CD4-positive, alpha-beta memory T cell (primary cell): ENCODE measurements at regions not wholly inside any gene's neighbourhood (a gene's known extent, or its start where the extent isn't known, plus 50 kb on each side); places are given as distances from the start of the nearest gene placed in this dataset.
"Not testable (repeated sequence)": the region's sequence is repeated elsewhere in the genome, so short reads cannot be mapped to it uniquely, and the experiment has no call there.

Experiments
- CTCF ChIA-PET: fragments of 350-600 bp; sonication (Branson Sonifier 250); formaldehyde crosslinking; loops from one replicate; lab custom pipeline; 2021; ENCODE audit warnings: inconsistent platforms; ENCODE audit not compliant: partially characterized antibody; lab: Charles Lee
- POLR2A ChIA-PET: fragments of 350-600 bp; sonication (Branson Sonifier 250); formaldehyde crosslinking; loops from one replicate; lab custom pipeline; 2021; ENCODE audit not compliant: partially characterized antibody; lab: Charles Lee
- DNase-seq, 5 donors: peaks; one replicate each; pipeline versions ENCODE4 v3.0.0 to v3.0.0-alpha.2; 2020 to 2022; ENCODE audit warnings: mixed read lengths in 1 of 5
- H3K27ac ChIP-seq: one replicate; pipeline ENCODE4 v1.7.0; 2013; ENCODE audit warnings: low read depth, low read length
- H3K27me3 ChIP-seq: 2 replicates; pipeline ENCODE4 v1.7.0; 2013; ENCODE audit warnings: mild to moderate bottlenecking, low read length, moderate library complexity; ENCODE audit not compliant: insufficient read depth
- H3K36me3 ChIP-seq: 2 replicates; pipeline ENCODE4 v1.7.0; 2013; ENCODE audit warnings: mild to moderate bottlenecking, low read length, moderate library complexity; ENCODE audit not compliant: insufficient read depth
- H3K4me1 ChIP-seq: 2 replicates; pipeline ENCODE4 v1.7.0; 2013; ENCODE audit warnings: mild to moderate bottlenecking, low read length, moderate library complexity; ENCODE audit not compliant: insufficient read depth
- H3K4me3 ChIP-seq, 2 donors: one replicate each; pipeline ENCODE4 v1.7.0; 2013; ENCODE audit warnings: low read length in 2 of 2, mild to moderate bottlenecking in 1 of 2
- H3K9me3 ChIP-seq, 2 donors: one replicate each; pipeline ENCODE4 v1.7.0; 2013; ENCODE audit warnings: low read length in 2 of 2, control low read depth in 1 of 2; ENCODE audit not compliant: control insufficient read depth in 1 of 2
- H3K27ac Mint-ChIP-seq, 7 donors: one replicate each; pipeline ENCODE4 v1.8.0; 2020 to 2021; ENCODE audit warnings: mixed read lengths in 7 of 7, mild to moderate bottlenecking in 6 of 7, inconsistent platforms in 3 of 7, moderate library complexity in 3 of 7
- H3K27me3 Mint-ChIP-seq, 2 donors: one replicate each; pipeline ENCODE4 v1.8.0; 2020 to 2021; ENCODE audit warnings: mixed read lengths in 2 of 2
- H3K36me3 Mint-ChIP-seq, 2 donors: one replicate each; pipeline ENCODE4 v1.8.0; 2020 to 2021; ENCODE audit warnings: mixed read lengths in 2 of 2, inconsistent platforms in 1 of 2, mild to moderate bottlenecking in 1 of 2
- H3K4me1 Mint-ChIP-seq, 4 donors: one replicate each; pipeline ENCODE4 v1.8.0; 2020 to 2021; ENCODE audit warnings: mixed read lengths in 4 of 4, mild to moderate bottlenecking in 1 of 4
- H3K4me3 Mint-ChIP-seq, 8 donors: one replicate each; pipeline ENCODE4 v1.8.0; 2020 to 2021; ENCODE audit warnings: mixed read lengths in 8 of 8, mild to moderate bottlenecking in 7 of 8, moderate library complexity in 6 of 8, inconsistent platforms in 3 of 8
- H3K9me3 Mint-ChIP-seq, 8 donors: one replicate each; pipeline ENCODE4 v1.8.0; 2020 to 2021; ENCODE audit warnings: mixed read lengths in 8 of 8, mild to moderate bottlenecking in 5 of 8, inconsistent platforms in 3 of 8, moderate library complexity in 1 of 8
- intact Hi-C: fragments of 100-400 bp; cut with micrococcal nuclease; formaldehyde crosslinking; loops from one replicate; pipeline ENCODE4 v1.15.1; 2023

DNA sequence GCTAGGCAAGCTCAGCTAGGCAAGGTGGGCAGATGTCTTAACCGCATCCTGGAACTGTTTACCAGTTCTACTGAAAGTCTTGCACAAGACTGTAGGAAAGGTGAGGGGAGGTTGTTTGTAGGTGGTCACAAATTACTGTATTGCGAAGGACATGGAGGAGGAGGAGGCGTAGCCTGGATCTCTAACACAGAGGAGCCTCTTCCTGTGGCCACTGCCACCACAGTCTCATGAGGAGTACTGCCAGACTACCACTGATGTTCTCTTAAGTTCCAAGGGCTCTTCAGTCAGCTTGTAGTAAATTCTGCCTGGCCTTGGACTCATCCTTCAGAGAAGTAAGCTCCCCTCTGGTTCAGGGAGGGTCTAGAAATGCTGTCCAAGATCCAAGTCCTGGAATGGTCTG lies 258.6 kb downstream of the FAT4 start:
- Mint-ChIP-seq H3K27ac (no peak overlapping the region), H3K36me3 (no peaks in the 10 kb centered on the region), H3K4me3 (no peak overlapping the region), H3K9me3 (peaks cover 0 to 7% (median under 1%) of the 10 kb centered on the region in 8 donors), H3K27me3 (peaks cover 0 to 1% of the 10 kb centered on the region in 2 donors), H3K4me1 (no peaks in the 10 kb centered on the region)
- Histone ChIP-seq H3K4me1 (no peaks in the 10 kb centered on the region), H3K27me3 (no peaks in the 10 kb centered on the region), H3K9me3 (no peaks in the 10 kb centered on the region), H3K36me3 (no peaks in the 10 kb centered on the region), H3K27ac (no peak overlapping the region), H3K4me3 (no peak overlapping the region)
- POLR2A ChIA-PET, result no interaction called here
- CTCF ChIA-PET, result no interaction called here
- intact Hi-C loops, result no loop called here
- DNase-seq, result no peak

DNA sequence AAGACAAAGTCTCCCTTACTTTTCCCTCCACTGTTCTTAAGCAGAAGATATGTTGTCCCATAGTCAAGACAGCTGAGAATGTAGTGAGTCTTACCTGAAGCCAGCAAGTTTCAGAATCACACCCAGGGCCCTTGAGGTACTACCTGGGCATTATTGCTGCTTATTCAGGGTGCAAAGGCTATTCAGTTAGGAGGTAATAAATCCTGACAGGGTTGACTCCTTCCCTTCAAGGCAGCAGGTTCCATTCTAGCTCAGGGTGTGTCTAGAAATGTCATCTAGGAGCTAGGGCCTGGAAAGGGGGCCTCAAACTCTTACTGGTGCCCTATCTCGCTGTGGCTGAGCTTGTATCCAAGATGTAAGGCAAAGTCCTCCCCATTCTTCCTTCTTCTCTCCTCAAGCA lies 259.0 kb downstream of the FAT4 start:
- Mint-ChIP-seq H3K36me3 (no peaks in the 10 kb centered on the region), H3K4me1 (no peaks in the 10 kb centered on the region), H3K4me3 (no peak overlapping the region), H3K9me3 (peaks cover 0 to 7% (median under 1%) of the 10 kb centered on the region in 8 donors), H3K27ac (no peak overlapping the region), H3K27me3 (peaks cover 0 to 1% of the 10 kb centered on the region in 2 donors)
- DNase-seq, result no peak
- intact Hi-C loops, result no loop called here
- ChIA-PET POLR2A (no interaction called here), CTCF (no interaction called here)
- Histone ChIP-seq H3K4me1 (no peaks in the 10 kb centered on the region), H3K9me3 (no peaks in the 10 kb centered on the region), H3K27me3 (no peaks in the 10 kb centered on the region), H3K27ac (no peak overlapping the region), H3K4me3 (no peak overlapping the region), H3K36me3 (no peaks in the 10 kb centered on the region)

DNA sequence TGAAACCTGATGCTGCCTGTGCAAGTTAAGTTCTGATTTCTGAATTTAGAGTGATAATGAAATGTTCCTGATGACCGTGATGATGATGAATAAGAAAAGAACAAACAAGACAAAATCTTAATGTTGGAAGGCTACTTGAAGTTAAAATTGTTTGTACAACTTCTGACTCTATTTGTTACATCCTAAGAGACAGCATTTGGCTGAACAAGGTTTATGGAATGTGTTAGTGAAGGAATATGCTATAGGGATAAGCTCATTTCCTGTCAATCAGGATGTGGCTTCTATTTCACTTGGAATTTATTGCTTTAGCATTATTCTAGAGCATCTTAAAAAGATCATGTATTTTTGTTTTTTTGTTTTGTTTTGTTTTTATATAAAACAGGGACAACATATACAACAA lies 267.5 kb downstream of the FAT4 start:
- Mint-ChIP-seq H3K27me3 (no peaks in the 10 kb centered on the region), H3K27ac (no peak overlapping the region), H3K36me3 (no peaks in the 10 kb centered on the region), H3K4me1 (no peaks in the 10 kb centered on the region), H3K4me3 (no peak overlapping the region), H3K9me3 (peaks cover 0 to 7% (median 0%) of the 10 kb centered on the region in 8 donors)
- Histone ChIP-seq H3K27me3 (no peaks in the 10 kb centered on the region), H3K36me3 (no peaks in the 10 kb centered on the region), H3K4me1 (no peaks in the 10 kb centered on the region), H3K4me3 (no peak overlapping the region), H3K9me3 (no peaks in the 10 kb centered on the region), H3K27ac (no peak overlapping the region)
- ChIA-PET POLR2A (no interaction called here), CTCF (no interaction called here)
- no peak for DNase-seq
- intact Hi-C loops, result no loop called here

DNA sequence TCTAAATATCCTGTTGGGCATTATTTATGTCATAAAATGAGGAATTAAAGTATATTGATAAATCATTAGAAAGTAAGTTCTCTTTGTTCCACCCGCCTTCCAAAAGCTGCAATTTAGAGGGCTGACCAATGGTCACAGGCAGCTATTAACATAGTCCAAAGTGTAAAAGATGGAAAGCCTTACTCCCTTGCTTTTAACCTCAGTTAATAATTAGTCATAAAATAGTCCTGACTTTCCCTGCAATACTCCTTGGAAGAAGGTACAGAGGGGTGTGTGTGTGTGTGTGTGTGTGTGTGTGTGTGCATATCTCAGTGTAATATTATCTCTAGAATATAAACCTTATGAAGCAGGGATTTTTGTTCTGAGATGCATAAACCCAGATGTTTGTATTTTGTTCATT lies 275.4 kb downstream of the FAT4 start:
- ChIA-PET POLR2A (no interaction called here), CTCF (no interaction called here)
- H3K27ac ChIP-seq, result no peak overlapping the region
- Mint-ChIP-seq H3K36me3 (no peaks in the 10 kb centered on the region), H3K9me3 (peaks cover 0 to 5% (median under 1%) of the 10 kb centered on the region in 8 donors), H3K4me3 (no peak overlapping the region), H3K27me3 (no peaks in the 10 kb centered on the region), H3K4me1 (no peaks in the 10 kb centered on the region), H3K27ac (no peak overlapping the region)
- H3K9me3 ChIP-seq, result no peaks in the 10 kb centered on the region
- no peaks in the 10 kb centered on the region for H3K36me3 ChIP-seq
- DNase-seq, result no peak
- no peak overlapping the region for H3K4me3 ChIP-seq
- intact Hi-C loops, result no loop called here
- no peaks in the 10 kb centered on the region for H3K27me3 ChIP-seq
- no peaks in the 10 kb centered on the region for H3K4me1 ChIP-seq

DNA sequence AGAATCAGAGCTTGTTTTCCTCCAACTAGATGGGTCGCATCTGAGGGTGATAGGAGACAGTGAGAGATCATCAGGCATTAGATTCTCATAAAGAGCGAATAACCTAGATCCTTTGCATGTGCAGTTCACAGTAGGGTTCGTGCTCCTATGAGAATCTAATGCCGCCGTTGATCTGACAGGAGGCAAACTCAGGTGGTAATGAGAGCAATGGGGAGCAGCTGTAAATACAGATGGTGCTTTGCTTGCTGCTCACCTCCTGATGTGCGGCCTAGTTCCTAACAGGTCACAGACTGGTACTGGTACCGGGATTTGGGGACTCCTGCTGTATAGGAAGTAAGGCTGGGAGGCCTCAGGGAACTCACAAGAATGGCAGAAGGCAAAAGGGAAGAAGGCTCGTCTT lies 276.5 kb downstream of the FAT4 start:
- H3K4me3 Mint-ChIP-seq, result no peak overlapping the region
- intact Hi-C loops, result no loop called here

DNA sequence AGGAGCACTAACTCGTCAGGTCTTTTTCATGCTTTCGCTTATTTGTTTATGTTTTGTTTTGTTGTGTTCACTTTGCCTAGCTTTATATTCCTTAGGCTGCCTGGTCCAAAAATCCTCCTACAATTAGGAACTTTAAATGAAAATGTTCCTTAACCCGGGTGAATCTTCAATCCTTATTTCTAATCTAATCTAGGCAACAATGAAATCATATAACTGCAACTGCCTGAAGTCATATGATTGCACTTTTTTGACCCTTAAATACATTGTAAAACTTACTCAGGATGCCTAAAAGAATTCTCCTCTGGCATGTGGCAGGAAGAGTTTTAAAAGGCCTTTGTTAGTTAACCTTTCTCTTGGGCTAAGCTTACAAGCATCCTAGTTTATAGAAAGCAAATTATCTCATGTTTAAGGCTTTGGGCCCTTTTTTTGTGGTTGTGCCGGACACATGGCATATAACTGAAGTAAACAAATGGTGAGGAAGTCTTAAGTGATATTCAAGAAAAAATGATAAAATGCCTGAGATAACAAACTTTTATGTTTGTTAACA lies 279.4 kb downstream of the FAT4 start:
- intact Hi-C loops, result no loop called here
- no peaks in the 10 kb centered on the region for H3K27me3 ChIP-seq
- no peaks in the 10 kb centered on the region for H3K36me3 ChIP-seq
- no peak overlapping the region for H3K4me3 ChIP-seq
- no peaks in the 10 kb centered on the region for H3K9me3 ChIP-seq
- H3K27ac ChIP-seq, result no peak overlapping the region
- ChIA-PET POLR2A (no interaction called here), CTCF (no interaction called here)
- DNase-seq, result no peak
- no peaks in the 10 kb centered on the region for H3K36me3 Mint-ChIP-seq
- peaks cover 0 to 5% (median 0%) of the 10 kb centered on the region in 8 donors for H3K9me3 Mint-ChIP-seq
- H3K27me3 Mint-ChIP-seq, result no peaks in the 10 kb centered on the region
- no peaks in the 10 kb centered on the region for H3K4me1 ChIP-seq
- H3K4me1 Mint-ChIP-seq, result no peaks in the 10 kb centered on the region
- no peak overlapping the region for H3K27ac Mint-ChIP-seq
- H3K4me3 Mint-ChIP-seq, result no peak overlapping the region

More for the DNA sequence above, 276.5 kb downstream of the FAT4 start:
- H3K4me1 ChIP-seq, result no peaks in the 10 kb centered on the region
- ChIA-PET CTCF (no interaction called here), POLR2A (no interaction called here)
- no peak overlapping the region for H3K4me3 ChIP-seq
- Mint-ChIP-seq H3K27me3 (no peaks in the 10 kb centered on the region), H3K4me1 (no peaks in the 10 kb centered on the region), H3K36me3 (no peaks in the 10 kb centered on the region), H3K9me3 (peaks cover 0 to 5% (median 0%) of the 10 kb centered on the region in 8 donors), H3K27ac (no peak overlapping the region)
- H3K36me3 ChIP-seq, result no peaks in the 10 kb centered on the region
- H3K9me3 ChIP-seq, result no peaks in the 10 kb centered on the region
- H3K27ac ChIP-seq, result no peak overlapping the region
- no peak for DNase-seq
- no peaks in the 10 kb centered on the region for H3K27me3 ChIP-seq

DNA sequence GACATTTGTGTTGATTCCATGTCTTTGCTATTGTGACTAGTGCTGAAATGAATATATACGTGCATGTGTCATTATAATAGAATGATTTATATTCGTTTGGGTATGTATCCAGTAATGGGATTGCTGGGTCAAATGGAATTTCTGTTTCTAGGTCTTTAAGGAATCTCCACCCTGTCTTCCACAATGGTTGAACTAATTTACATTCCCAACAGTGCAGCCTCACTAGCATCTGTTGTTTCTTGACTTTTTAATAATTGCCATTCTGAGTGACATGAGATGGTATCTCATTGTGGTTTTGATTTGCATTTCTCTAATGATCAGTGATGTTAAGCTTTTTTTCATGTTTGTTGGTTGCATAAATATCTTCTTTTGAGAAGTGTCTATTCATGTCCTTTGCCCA lies 291.2 kb downstream of the FAT4 start:
- DNase-seq, H3K27me3 ChIP-seq, H3K4me3 ChIP-seq, H3K27ac ChIP-seq, H3K4me3 Mint-ChIP-seq, CTCF ChIA-PET, H3K4me1 Mint-ChIP-seq, H3K27me3 Mint-ChIP-seq, intact Hi-C loops, H3K36me3 ChIP-seq, H3K4me1 ChIP-seq, POLR2A ChIA-PET, H3K27ac Mint-ChIP-seq, H3K36me3 Mint-ChIP-seq, H3K9me3 ChIP-seq: not testable (repeated sequence)
- H3K9me3 Mint-ChIP-seq, result peaks cover 0 to 13% (median 3%) of the 10 kb centered on the region in 8 donors
